Spinal cord (tissue), 9 donors: ENCODE measurements at regions not wholly inside any gene's neighbourhood (a gene's known extent, or its start where the extent isn't known, plus 50 kb on each side); places are given as distances from the start of the nearest gene placed in this dataset.
A peak's percentile ranks its signal among the peaks of the same experiment; 100 is the strongest.
"Not testable (repeated sequence)": the region's sequence is repeated elsewhere in the genome, so short reads cannot be mapped to it uniquely, and the experiment has no call there.

Experiments
- DNase-seq, 6 donors: peaks; one replicate each; pipeline versions ENCODE4 v3.0.0 to v3.0.0-alpha.2; 2013 to 2015; ENCODE audit warnings: low spot score in 6 of 6, low read depth in 4 of 6
- H3K27ac ChIP-seq: one replicate; pipeline ENCODE4 v1.5.1; 2013; ENCODE audit warnings: low read depth, low read length, control low read depth
- H3K27me3 ChIP-seq: one replicate; pipeline ENCODE4 v1.6.1; 2013; ENCODE audit warnings: low read length; ENCODE audit not compliant: control insufficient read depth, insufficient read depth
- H3K36me3 ChIP-seq: one replicate; pipeline ENCODE4 v1.6.1; 2013; ENCODE audit warnings: low read length; ENCODE audit not compliant: control insufficient read depth, insufficient read depth
- H3K4me1 ChIP-seq: one replicate; pipeline ENCODE4 v1.6.1; 2013; ENCODE audit warnings: low read length; ENCODE audit not compliant: control insufficient read depth, insufficient read depth
- H3K4me3 ChIP-seq: one replicate; pipeline ENCODE4 v1.5.1; 2013; ENCODE audit warnings: low read depth, low read length, control low read depth
- H3K9me3 ChIP-seq: one replicate; pipeline ENCODE4 v1.6.1; 2013; ENCODE audit warnings: low read length; ENCODE audit not compliant: control insufficient read depth, insufficient read depth
- WGBS: methylation state at CpG from one replicate; pipeline ENCODE4 v1.1.5; 2013; ENCODE audit warnings: missing lambda C conversion rate; ENCODE audit not compliant: insufficient coverage; 5-methylcytosine and 5-hydroxymethylcytosine counted together
- donor health status: healthy.

GRCh38 chr4:122100508-122100907 is 51.6 kb upstream of the BLTP1 start:
- H3K4me3 ChIP-seq = no peak overlapping the region
- no peak overlapping the region for H3K27ac ChIP-seq
- no peaks in the 10 kb centered on the region for H3K36me3 ChIP-seq
- no peaks in the 10 kb centered on the region for H3K9me3 ChIP-seq
- WGBS = no CpG with 5 or more reads among the region's 2 CpGs
- H3K4me1 ChIP-seq = no peaks in the 10 kb centered on the region
- no peaks in the 10 kb centered on the region for H3K27me3 ChIP-seq
- peak in 2 of 6 donors; percentile 39 to 63 for DNase-seq

- H3K36me3 ChIP-seq = no peaks in the 10 kb centered on the region
- no peak for DNase-seq
- H3K4me1 ChIP-seq = no peaks in the 10 kb centered on the region
- WGBS = 60% methylated on average over 1 of the region's 2 CpGs
- H3K9me3 ChIP-seq = no peaks in the 10 kb centered on the region
- no peak overlapping the region for H3K27ac ChIP-seq
- H3K4me3 ChIP-seq = no peak overlapping the region
- H3K27me3 ChIP-seq = no peaks in the 10 kb centered on the region
Observed at GRCh38 chr4:122099896-122100295, 52.2 kb upstream of the BLTP1 start.

GRCh38 chr4:122091836-122092405 is 60.2 kb upstream of the BLTP1 start:
- Histone ChIP-seq H3K36me3 (no peaks in the 10 kb centered on the region), H3K27me3 (no peaks in the 10 kb centered on the region), H3K4me3 (no peak overlapping the region), H3K9me3 (no peaks in the 10 kb centered on the region), H3K4me1 (no peaks in the 10 kb centered on the region), H3K27ac (no peak overlapping the region)
- peak in 1 of 6 donors; percentile 20 for DNase-seq
- WGBS = no CpG with 5 or more reads among the region's 1 CpG

- Histone ChIP-seq H3K4me1 (no peaks in the 10 kb centered on the region), H3K27me3 (no peaks in the 10 kb centered on the region), H3K9me3 (no peaks in the 10 kb centered on the region), H3K36me3 (no peaks in the 10 kb centered on the region), H3K4me3 (no peak overlapping the region), H3K27ac (no peak overlapping the region)
- 67% methylated on average over 1 of the region's 1 CpG for WGBS
- no peak for DNase-seq
Observed at GRCh38 chr4:122091397-122091796, 60.7 kb upstream of the BLTP1 start.

GRCh38 chr4:122090989-122091388 is 61.1 kb upstream of the BLTP1 start:
- H3K9me3 ChIP-seq = no peaks in the 10 kb centered on the region
- no peak for DNase-seq
- no peaks in the 10 kb centered on the region for H3K27me3 ChIP-seq
- no CpG with 5 or more reads among the region's 1 CpG for WGBS
- no peaks in the 10 kb centered on the region for H3K4me1 ChIP-seq
- H3K36me3 ChIP-seq = no peaks in the 10 kb centered on the region
- H3K27ac ChIP-seq = no peak overlapping the region
- H3K4me3 ChIP-seq = no peak overlapping the region

- H3K4me1 ChIP-seq = no peaks in the 10 kb centered on the region
- WGBS = 59% methylated on average over 2 of the region's 4 CpGs
- no peak overlapping the region for H3K27ac ChIP-seq
- no peak overlapping the region for H3K4me3 ChIP-seq
- DNase-seq = peak in 1 of 6 donors; percentile 29
- H3K36me3 ChIP-seq = no peaks in the 10 kb centered on the region
- H3K9me3 ChIP-seq = no peaks in the 10 kb centered on the region
- no peaks in the 10 kb centered on the region for H3K27me3 ChIP-seq
Observed at GRCh38 chr4:122086338-122087065, 65.6 kb upstream of the BLTP1 start.

GRCh38 chr4:122083989-122084388 is 68.1 kb upstream of the BLTP1 start:
- Histone ChIP-seq H3K36me3 (no peaks in the 10 kb centered on the region), H3K27me3 (no peaks in the 10 kb centered on the region), H3K4me1 (no peaks in the 10 kb centered on the region), H3K9me3 (no peaks in the 10 kb centered on the region), H3K27ac (no peak overlapping the region), H3K4me3 (no peak overlapping the region)
- no CpG with 5 or more reads among the region's 1 CpG for WGBS
- no peak for DNase-seq

- no CpG with 5 or more reads among the region's 1 CpG for WGBS
- H3K27ac ChIP-seq = no peak overlapping the region
- H3K27me3 ChIP-seq = no peaks in the 10 kb centered on the region
- no peaks in the 10 kb centered on the region for H3K9me3 ChIP-seq
- no peaks in the 10 kb centered on the region for H3K4me1 ChIP-seq
- DNase-seq = no peak
- H3K36me3 ChIP-seq = no peaks in the 10 kb centered on the region
- no peak overlapping the region for H3K4me3 ChIP-seq
Observed at GRCh38 chr4:122083351-122083750, 68.8 kb upstream of the BLTP1 start.

GRCh38 chr4:122082661-122083060 is 69.5 kb upstream of the BLTP1 start:
- no peaks in the 10 kb centered on the region for H3K4me1 ChIP-seq
- DNase-seq = no peak
- H3K9me3 ChIP-seq = no peaks in the 10 kb centered on the region
- H3K27me3 ChIP-seq = no peaks in the 10 kb centered on the region
- no peak overlapping the region for H3K4me3 ChIP-seq
- H3K36me3 ChIP-seq = no peaks in the 10 kb centered on the region
- H3K27ac ChIP-seq = no peak overlapping the region
- WGBS = no CpG with 5 or more reads among the region's 1 CpG

- not testable (repeated sequence) for H3K36me3 ChIP-seq, H3K27me3 ChIP-seq
- WGBS = no CpG with 5 or more reads among the region's 6 CpGs
Observed at GRCh38 chr4:122077653-122078052, 74.5 kb upstream of the BLTP1 start.

More at GRCh38 chr4:122077653-122078052, 74.5 kb upstream of the BLTP1 start:
- not testable (repeated sequence) for H3K4me1 ChIP-seq, DNase-seq, H3K4me3 ChIP-seq, H3K27ac ChIP-seq, H3K9me3 ChIP-seq
